22Rv1 (cell line): ENCODE measurements at regions not wholly inside any gene's neighbourhood (a gene's known extent, or its start where the extent isn't known, plus 50 kb on each side); places are given as distances from the start of the nearest gene placed in this dataset.
"Not testable (repeated sequence)": the region's sequence is repeated elsewhere in the genome, so short reads cannot be mapped to it uniquely, and the experiment has no call there.

Experiments used
- ZFX ChIP-seq: fragments of 450-650 bp; IDR thresholded peaks from 2 replicates; pipeline ENCODE4 v1.6.1; 2017; ENCODE audit warnings: antibody characterized with exemption, borderline replicate concordance
- TF ChIP-seq, protein P1 (sequence below): fragments of 450-650 bp; IDR thresholded peaks from 2 replicates; pipeline ENCODE4 v1.5.1; 2017; ENCODE audit warnings: mild to moderate bottlenecking

DNA sequence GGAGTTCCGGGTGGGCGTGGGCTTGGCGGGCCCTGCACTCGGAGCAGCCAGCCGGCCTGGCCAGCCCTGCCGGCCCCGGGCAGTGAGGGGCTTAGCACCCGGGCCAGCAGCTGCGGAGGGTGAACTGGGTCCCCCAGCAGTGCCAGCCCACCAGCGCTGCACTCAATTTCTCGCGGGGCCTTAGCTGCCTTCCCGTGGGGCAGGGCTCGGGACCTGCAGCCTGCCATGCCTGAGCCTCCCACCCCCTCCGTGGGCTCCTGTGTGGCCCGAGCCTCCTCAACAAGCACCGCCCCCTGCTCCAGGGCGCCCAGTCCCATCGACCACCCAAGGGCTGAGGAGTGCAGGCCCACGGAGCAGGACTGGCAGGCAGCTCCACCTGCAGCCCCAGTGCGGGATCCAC, 362.5 kb downstream of the TMEM167A start:
- TF ChIP-seq, protein P1, sequence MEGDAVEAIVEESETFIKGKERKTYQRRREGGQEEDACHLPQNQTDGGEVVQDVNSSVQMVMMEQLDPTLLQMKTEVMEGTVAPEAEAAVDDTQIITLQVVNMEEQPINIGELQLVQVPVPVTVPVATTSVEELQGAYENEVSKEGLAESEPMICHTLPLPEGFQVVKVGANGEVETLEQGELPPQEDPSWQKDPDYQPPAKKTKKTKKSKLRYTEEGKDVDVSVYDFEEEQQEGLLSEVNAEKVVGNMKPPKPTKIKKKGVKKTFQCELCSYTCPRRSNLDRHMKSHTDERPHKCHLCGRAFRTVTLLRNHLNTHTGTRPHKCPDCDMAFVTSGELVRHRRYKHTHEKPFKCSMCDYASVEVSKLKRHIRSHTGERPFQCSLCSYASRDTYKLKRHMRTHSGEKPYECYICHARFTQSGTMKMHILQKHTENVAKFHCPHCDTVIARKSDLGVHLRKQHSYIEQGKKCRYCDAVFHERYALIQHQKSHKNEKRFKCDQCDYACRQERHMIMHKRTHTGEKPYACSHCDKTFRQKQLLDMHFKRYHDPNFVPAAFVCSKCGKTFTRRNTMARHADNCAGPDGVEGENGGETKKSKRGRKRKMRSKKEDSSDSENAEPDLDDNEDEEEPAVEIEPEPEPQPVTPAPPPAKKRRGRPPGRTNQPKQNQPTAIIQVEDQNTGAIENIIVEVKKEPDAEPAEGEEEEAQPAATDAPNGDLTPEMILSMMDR, result not testable (repeated sequence)
- TF ChIP-seq ZFX, result not testable (repeated sequence)
